ENCODE measurements at regions not wholly inside any gene's neighbourhood (a gene's known extent, or its start where the extent isn't known, plus 50 kb on each side); places are given as distances from the start of the nearest gene placed in this dataset.

GRCh38 chr1:36555041-36555440 is 72.3 kb upstream of the CSF3R start:
- no peak for DNase-seq (ENCODE audit: low read depth)

- no peak for DNase-seq (ENCODE audit: low read depth)
These were observed 71.6 kb upstream of the CSF3R start for GRCh38 chr1:36554323-36554628.

GRCh38 chr1:36553591-36554322 is 71.0 kb upstream of the CSF3R start:
- DNase-seq (ENCODE audit: low read depth) = peak; percentile 59

GRCh38 chr1:36542962-36543515 is 60.3 kb upstream of the CSF3R start:
- no peak for DNase-seq (ENCODE audit: low read depth)

GRCh38 chr1:36542024-36542961 is 59.6 kb upstream of the CSF3R start:
- DNase-seq (ENCODE audit: low read depth) = no peak

GRCh38 chr1:36540056-36540455 is 57.3 kb upstream of the CSF3R start:
- DNase-seq (ENCODE audit: low read depth) = no peak

- no peak for DNase-seq (ENCODE audit: low read depth)
These were observed 56.8 kb upstream of the CSF3R start for GRCh38 chr1:36539526-36539925.

- DNase-seq (ENCODE audit: low read depth) = no peak
These were observed 55.3 kb upstream of the CSF3R start for GRCh38 chr1:36537991-36538390.

- no peak for DNase-seq (ENCODE audit: low read depth)
These were observed 54.6 kb upstream of the CSF3R start for GRCh38 chr1:36537190-36537768.

GRCh38 chr1:36536727-36537126 is 54.0 kb upstream of the CSF3R start:
- no peak for DNase-seq (ENCODE audit: low read depth)

GRCh38 chr1:36534711-36535412 is 52.1 kb upstream of the CSF3R start:
- DNase-seq (ENCODE audit: low read depth) = no peak

GRCh38 chr1:36533897-36534296 is 51.2 kb upstream of the CSF3R start:
- no peak for DNase-seq (ENCODE audit: low read depth)

- no peak for DNase-seq (ENCODE audit: low read depth)
These were observed 50.2 kb upstream of the CSF3R start for GRCh38 chr1:36532810-36533401.

Data from myocyte (in vitro differentiated cells).